AG09319 (cell line): ENCODE measurements at regions not wholly inside any gene's neighbourhood (a gene's known extent, or its start where the extent isn't known, plus 50 kb on each side); places are given as distances from the start of the nearest gene placed in this dataset.

ENCODE experiments used
- DNase-seq: peaks from one replicate; pipeline ENCODE4 v3.0.0-alpha.2; 2010; ENCODE audit warnings: low read depth; ENCODE audit errors: extremely low read depth
- CTCF ChIP-seq: IDR thresholded peaks from 2 replicates; pipeline ENCODE4 v1.5.1; 2011; ENCODE audit warnings: low read depth, mild to moderate bottlenecking, inconsistent platforms, low read length, moderate library complexity

GRCh38 chrX:13266641-13267345 is 53.1 kb downstream of the ATXN3L start:
- DNase-seq, result no peak
- no peak for TF ChIP-seq CTCF

- no peak for TF ChIP-seq CTCF
These were observed 54.2 kb downstream of the ATXN3L start for GRCh38 chrX:13265549-13266132.

GRCh38 chrX:13265111-13265510 is 54.7 kb downstream of the ATXN3L start:
- no peak for TF ChIP-seq CTCF
- no peak for DNase-seq

More at GRCh38 chrX:13265549-13266132, 54.2 kb downstream of the ATXN3L start:
- no peak for DNase-seq

GRCh38 chrX:13263560-13264251 is 56.1 kb downstream of the ATXN3L start:
- no peak for DNase-seq
- no peak for TF ChIP-seq CTCF

GRCh38 chrX:13261348-13261747 is 58.5 kb downstream of the ATXN3L start:
- DNase-seq, result no peak
- no peak for TF ChIP-seq CTCF

- no peak for DNase-seq
- TF ChIP-seq CTCF, result no peak
These were observed 59.3 kb downstream of the ATXN3L start for GRCh38 chrX:13260598-13260997.

- DNase-seq, result no peak
- no peak for TF ChIP-seq CTCF
These were observed 61.1 kb downstream of the ATXN3L start for GRCh38 chrX:13258725-13259124.
